BE2C (cell line): ENCODE measurements at regions not wholly inside any gene's neighbourhood (a gene's known extent, or its start where the extent isn't known, plus 50 kb on each side); places are given as distances from the start of the nearest gene placed in this dataset.

Source experiments
- DNase-seq: peaks from one replicate; pipeline ENCODE4 v3.0.0-alpha.2; 2020
- H3K27me3 ChIP-seq: fragments of 250-450 bp; sonication (Bioruptor Pico); 2 replicates; pipeline ENCODE4 v1.5.1; 2020; ENCODE audit warnings: mild to moderate bottlenecking
- H3K36me3 ChIP-seq: fragments of 250-450 bp; sonication (Bioruptor Pico); 2 replicates; pipeline ENCODE4 v1.5.1; 2020; ENCODE audit warnings: mild to moderate bottlenecking
- H3K4me1 ChIP-seq: fragments of 250-450 bp; sonication (Bioruptor Pico); 2 replicates; pipeline ENCODE4 v1.5.1; 2020
- H3K4me3 ChIP-seq: 2 replicates; pipeline ENCODE4 v1.5.1; 2011; ENCODE audit warnings: low read depth, low read length
- H3K9me3 ChIP-seq: fragments of 250-450 bp; sonication (Bioruptor Pico); 2 replicates; pipeline ENCODE4 v1.5.1; 2020
- TF ChIP-seq, protein P1 (sequence below): IDR thresholded peaks from 2 replicates; pipeline ENCODE4 v1.5.1; 2012; ENCODE audit warnings: mild to moderate bottlenecking, low read depth, low read length

DNA sequence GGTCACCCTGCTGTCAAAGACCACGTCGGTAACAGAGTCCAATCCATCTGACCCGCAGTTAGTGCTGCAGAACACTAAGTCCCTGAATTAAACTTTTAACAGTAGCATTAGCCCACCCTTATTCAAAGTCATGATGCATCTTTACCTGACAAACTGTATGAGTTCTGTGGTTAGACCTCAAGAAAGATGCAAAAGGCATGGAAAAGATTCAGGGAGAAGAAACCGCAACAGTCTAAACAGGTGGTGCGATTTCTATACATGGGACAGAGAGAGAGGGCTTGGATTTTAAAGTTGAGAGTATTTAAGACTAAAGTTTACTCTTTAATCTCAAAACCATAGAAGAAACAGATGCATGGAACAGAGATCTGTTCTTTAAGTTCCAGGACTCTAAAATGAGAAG, 103.3 kb upstream of the NFE2L3 start:
- Histone ChIP-seq H3K4me1 (no peaks in the 10 kb centered on the region), H3K9me3 (no peaks in the 10 kb centered on the region), H3K27me3 (peaks cover 7% of the 10 kb centered on the region), H3K36me3 (no peaks in the 10 kb centered on the region), H3K4me3 (no peak overlapping the region)
- TF ChIP-seq, protein P1, sequence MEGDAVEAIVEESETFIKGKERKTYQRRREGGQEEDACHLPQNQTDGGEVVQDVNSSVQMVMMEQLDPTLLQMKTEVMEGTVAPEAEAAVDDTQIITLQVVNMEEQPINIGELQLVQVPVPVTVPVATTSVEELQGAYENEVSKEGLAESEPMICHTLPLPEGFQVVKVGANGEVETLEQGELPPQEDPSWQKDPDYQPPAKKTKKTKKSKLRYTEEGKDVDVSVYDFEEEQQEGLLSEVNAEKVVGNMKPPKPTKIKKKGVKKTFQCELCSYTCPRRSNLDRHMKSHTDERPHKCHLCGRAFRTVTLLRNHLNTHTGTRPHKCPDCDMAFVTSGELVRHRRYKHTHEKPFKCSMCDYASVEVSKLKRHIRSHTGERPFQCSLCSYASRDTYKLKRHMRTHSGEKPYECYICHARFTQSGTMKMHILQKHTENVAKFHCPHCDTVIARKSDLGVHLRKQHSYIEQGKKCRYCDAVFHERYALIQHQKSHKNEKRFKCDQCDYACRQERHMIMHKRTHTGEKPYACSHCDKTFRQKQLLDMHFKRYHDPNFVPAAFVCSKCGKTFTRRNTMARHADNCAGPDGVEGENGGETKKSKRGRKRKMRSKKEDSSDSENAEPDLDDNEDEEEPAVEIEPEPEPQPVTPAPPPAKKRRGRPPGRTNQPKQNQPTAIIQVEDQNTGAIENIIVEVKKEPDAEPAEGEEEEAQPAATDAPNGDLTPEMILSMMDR, result no peak
- DNase-seq, result no peak

DNA sequence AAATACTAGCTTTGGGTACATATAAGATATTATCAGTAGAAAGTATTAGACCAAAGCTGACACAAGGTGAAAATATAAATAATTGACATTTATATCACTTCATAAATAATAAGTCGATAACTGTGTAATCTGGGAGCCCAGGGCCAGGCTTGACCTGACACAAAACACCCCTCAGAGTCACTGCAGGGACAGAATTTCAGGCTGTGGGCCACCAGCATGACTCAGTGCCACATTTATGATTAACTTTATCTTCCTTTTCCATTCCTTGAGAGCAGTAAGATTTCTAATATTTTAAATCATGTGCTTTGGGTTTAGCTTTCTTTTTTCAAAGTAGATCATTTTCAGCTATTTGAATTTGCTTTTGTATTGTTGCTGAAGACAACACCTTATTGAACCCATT, 102.9 kb upstream of the NFE2L3 start:
- H3K27me3 ChIP-seq, result peaks cover 3% of the 10 kb centered on the region
- TF ChIP-seq, protein P1, result no peak
- no peak for DNase-seq
- no peaks in the 10 kb centered on the region for H3K9me3 ChIP-seq
- H3K4me1 ChIP-seq, result no peaks in the 10 kb centered on the region
- no peak overlapping the region for H3K4me3 ChIP-seq
- H3K36me3 ChIP-seq, result no peaks in the 10 kb centered on the region

DNA sequence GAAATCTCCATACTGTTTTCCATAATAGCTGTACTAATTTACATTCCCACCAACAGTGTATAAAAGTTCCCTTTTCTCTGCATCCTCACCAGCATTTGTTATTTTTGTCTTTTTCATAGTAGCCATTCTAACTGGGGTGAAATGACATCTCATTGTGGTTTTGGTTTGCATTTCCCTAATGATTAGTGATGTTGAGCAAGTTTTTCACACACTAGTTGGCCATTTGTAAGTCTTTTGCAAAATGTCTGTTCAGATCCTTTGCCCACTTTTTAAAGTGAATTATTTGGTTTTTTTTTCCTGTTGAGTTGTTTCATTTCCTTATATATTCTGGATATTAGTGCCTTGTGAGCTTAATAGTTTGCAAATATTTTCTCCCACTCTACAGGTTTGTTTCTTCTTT, 101.0 kb upstream of the NFE2L3 start:
- H3K9me3 ChIP-seq, result no peaks in the 10 kb centered on the region
- no peaks in the 10 kb centered on the region for H3K36me3 ChIP-seq
- no peaks in the 10 kb centered on the region for H3K4me1 ChIP-seq
- no peak overlapping the region for H3K4me3 ChIP-seq
- H3K27me3 ChIP-seq, result no peaks in the 10 kb centered on the region; the same call in 1 of the 2 replicates
- TF ChIP-seq, protein P1, result no peak
- no peak for DNase-seq

DNA sequence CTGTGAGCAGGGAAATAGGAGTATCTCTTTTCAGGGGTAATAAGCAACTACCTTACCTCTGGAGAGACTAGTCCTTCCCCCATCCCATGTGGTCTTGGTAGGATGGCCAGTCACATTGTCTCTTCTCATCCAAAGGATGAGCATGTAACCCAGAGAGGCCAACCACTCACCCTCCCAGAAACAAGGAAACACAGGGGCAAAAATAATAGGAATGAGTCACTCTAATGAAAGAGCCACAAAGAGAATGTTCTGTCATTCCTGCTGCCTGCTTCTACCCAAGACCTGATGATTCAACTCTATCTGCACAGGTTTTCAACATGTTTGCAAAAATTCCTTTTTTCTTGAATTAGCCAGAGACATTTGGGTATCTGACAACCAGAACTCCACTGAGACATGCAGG, 99.3 kb upstream of the NFE2L3 start:
- TF ChIP-seq, protein P1, result no peak
- Histone ChIP-seq H3K36me3 (no peaks in the 10 kb centered on the region), H3K9me3 (no peaks in the 10 kb centered on the region), H3K4me3 (no peak overlapping the region), H3K27me3 (peaks cover 8% of the 10 kb centered on the region), H3K4me1 (no peaks in the 10 kb centered on the region)
- no peak for DNase-seq

DNA sequence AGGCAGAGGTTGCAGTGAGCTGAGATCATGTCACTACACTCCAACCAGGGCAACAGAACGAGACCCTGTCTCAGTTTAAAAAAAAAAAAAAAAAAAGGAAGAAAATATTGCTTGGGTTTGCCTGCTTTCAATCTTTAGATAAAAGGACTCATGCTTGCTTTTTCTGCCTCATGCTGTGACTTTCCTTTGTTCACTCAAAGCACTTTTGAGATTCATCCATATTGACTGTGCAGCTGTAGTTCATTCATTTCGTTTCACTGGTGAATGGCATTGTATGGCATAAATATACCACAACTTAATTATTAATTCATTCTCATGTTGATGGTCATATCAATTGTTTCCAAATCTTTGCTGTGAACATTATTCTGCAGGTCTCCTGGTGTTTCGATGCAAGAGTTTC, 97.6 kb upstream of the NFE2L3 start:
- no peak overlapping the region for H3K4me3 ChIP-seq
- H3K9me3 ChIP-seq, result no peaks in the 10 kb centered on the region
- DNase-seq, result no peak
- TF ChIP-seq, protein P1, result no peak
- peaks cover 22% of the 10 kb centered on the region for H3K27me3 ChIP-seq
- H3K4me1 ChIP-seq, result no peaks in the 10 kb centered on the region
- no peaks in the 10 kb centered on the region for H3K36me3 ChIP-seq

DNA sequence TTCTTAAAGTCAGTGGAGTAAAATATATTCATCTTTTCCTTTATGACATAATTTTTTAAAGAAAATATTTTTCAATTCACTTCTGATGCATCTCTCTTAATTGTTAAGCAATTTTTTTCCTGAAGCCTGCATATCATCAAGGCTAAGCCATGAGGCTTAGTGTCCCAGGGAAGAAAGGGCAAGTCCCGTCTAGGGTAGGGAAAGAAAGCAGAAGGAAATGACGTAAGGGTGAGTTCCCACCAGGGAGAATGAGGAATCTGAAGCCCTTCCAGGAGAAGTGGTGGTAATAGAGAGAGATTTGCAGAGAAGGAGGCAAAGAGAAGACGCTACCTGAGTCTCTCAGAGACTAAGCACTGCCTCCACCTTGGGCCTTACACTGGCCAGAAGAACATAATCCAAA, 96.8 kb upstream of the NFE2L3 start:
- TF ChIP-seq, protein P1, result no peak
- H3K4me3 ChIP-seq, result no peak overlapping the region
- H3K9me3 ChIP-seq, result no peaks in the 10 kb centered on the region
- H3K36me3 ChIP-seq, result no peaks in the 10 kb centered on the region
- DNase-seq, result no peak
- H3K4me1 ChIP-seq, result no peaks in the 10 kb centered on the region
- peaks cover 27% of the 10 kb centered on the region for H3K27me3 ChIP-seq
